Body of pancreas (tissue), 4 donors: ENCODE measurements at regions not wholly inside any gene's neighbourhood (a gene's known extent, or its start where the extent isn't known, plus 50 kb on each side); places are given as distances from the start of the nearest gene placed in this dataset.

Source experiments
- CTCF ChIP-seq, 7 experiments: fragments of 450-650 bp in 4 of 7; fragments of 200-600 bp in 3 of 7; sonication (generic) in 3 of 7; IDR thresholded peaks; one replicate each; pipeline ENCODE4 v1.5.1; 2016 to 2019; ENCODE audit warnings: antibody characterized with exemption in 7 of 7
- POLR2A ChIP-seq, 3 donors: fragments of 450-650 bp; IDR thresholded peaks; one replicate each; pipeline ENCODE4 v1.6.1; 2016; ENCODE audit warnings: antibody characterized with exemption in 3 of 3, mild to moderate bottlenecking in 2 of 3

GRCh38 chr20:54342258-54342920 lies 133.0 kb upstream of the DOK5 start:
- TF ChIP-seq CTCF (IDR thresholded peaks at IDR 0.05) = no peak
- TF ChIP-seq POLR2A (IDR thresholded peaks at IDR 0.05) = no peak
